GM19023 (cell line): ENCODE measurements at regions not wholly inside any gene's neighbourhood (a gene's known extent, or its start where the extent isn't known, plus 50 kb on each side); places are given as distances from the start of the nearest gene placed in this dataset.
"Not testable (repeated sequence)": the region's sequence is repeated elsewhere in the genome, so short reads cannot be mapped to it uniquely, and the experiment has no call there.

Source experiments
- ATAC-seq: cut with Tn5 transposase; IDR thresholded peaks from one replicate; pipeline ENCODE4 v1.9.1; 2021; ENCODE audit warnings: mild to moderate bottlenecking, moderate library complexity; ENCODE audit not compliant: unreplicated experiment

- ATAC-seq, result not testable (repeated sequence)
These were observed 76.5 kb upstream of the LINC00632 start for GRCh38 chrX:140633105-140633504.

DNA sequence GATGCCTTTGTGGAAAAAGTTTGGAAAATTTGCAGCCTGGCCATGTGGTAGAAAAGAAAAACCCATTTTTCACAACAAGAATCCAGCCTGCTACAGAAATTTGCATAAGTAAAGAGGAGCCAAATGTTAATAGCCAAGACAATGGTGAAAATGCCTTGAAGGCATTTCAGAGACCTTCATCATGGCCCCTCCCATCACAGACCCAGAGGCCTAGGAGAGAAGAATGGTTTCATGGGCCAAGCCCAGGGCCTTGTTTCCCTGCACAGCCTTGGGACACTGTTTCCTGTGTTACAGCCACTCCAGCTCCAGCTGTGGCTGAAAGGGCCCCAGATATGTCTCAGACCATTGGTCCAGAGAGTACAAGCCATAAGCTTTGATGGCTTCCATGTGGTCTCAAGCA lies 101.4 kb upstream of the LINC00632 start:
- ATAC-seq, result no peak

DNA sequence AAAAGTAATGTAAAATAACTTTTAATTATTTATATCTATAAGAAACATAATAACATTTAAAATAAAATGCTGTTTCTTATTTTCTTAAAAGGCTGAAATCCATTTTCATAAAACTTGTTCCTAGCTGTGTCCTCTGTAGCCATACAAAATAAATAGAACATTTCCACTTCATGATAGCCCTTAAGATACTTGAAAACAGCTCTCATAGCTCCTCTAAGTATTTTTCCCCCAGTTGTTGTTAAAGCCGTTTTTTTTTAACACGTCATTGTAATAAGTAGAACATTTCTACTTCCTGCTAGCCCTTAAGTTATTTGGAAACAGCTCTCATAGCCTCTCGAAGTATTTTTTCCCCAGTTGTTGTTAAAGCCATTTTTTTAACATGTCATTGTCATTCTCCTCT lies 97.3 kb upstream of the SOX3 start:
- ATAC-seq, result no peak

- no peak for ATAC-seq
These were observed 95.0 kb upstream of the SOX3 start for GRCh38 chrX:140599851-140600250.

- ATAC-seq, result no peak
These were observed 84.8 kb upstream of the SOX3 start for GRCh38 chrX:140589657-140590056.

GRCh38 chrX:140586951-140587350 lies 82.1 kb upstream of the SOX3 start:
- ATAC-seq, result no peak

DNA sequence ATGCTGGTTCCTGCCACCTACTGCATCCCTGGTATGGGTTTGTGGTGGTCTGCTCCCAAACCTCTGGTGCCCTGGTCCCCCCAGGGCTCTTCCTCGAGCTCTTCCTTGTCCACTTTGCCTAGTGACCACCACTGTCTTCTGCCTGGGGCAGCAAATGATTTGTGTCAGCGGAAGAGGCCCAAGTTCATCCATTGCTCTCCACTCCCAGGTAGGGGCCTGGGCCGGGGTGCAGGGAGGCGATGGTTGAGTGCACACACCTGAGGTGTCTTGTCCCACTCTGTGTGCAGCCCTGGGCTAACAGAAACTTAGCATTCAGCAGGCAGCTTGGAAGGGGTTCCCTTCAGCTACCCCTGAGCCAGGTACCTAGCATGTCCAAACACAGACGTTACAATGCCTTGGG lies 75.6 kb upstream of the SOX3 start:
- ATAC-seq, result no peak

DNA sequence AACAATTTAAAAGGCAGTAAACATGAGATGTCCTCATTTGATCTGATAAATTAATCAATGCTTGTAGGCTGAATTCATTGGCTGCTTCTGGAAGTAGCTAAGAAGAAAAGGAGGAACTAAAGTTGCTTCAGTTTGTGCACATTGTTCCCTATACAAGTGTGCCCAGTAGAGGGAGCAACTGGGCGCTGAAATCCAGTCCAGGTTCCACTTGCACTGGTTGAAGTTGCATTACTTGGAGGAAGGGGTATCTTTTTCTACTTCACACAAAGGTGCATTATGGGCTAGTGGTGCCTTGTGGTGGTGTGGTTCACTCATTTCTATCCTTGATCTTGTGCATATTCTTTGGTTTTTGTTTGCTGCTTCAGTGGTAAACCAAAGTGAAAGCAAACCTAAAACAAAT lies 67.9 kb upstream of the SOX3 start:
- peak; percentile 87 for ATAC-seq

DNA sequence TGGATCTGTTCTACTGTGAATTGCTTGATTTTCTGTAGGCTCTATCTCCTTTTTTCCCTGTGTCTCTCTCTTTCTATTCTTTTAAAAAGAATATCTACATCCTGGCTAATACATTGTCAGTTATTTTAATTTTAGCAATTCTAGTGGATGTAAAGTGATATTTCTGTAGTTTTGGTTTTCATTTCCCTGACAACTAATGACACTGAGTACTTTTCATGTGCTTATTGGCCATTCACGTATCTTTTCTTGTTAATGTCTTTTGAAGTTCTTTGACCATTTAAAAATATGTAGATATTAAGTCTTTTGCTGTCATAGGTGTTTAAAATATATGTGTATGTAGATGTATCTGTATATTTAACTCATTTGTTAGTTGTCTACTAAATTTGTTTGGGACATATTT lies 59.0 kb upstream of the SOX3 start:
- no peak for ATAC-seq
